Panc1 (cell line): ENCODE measurements at regions not wholly inside any gene's neighbourhood (a gene's known extent, or its start where the extent isn't known, plus 50 kb on each side); places are given as distances from the start of the nearest gene placed in this dataset.
A peak's percentile ranks its signal among the peaks of the same experiment; 100 is the strongest.

ENCODE experiments used
- ATAC-seq: fragments of 200-7000 bp; cut with Tn5 transposase; 2 replicates; pipeline ENCODE4 v1.9.1; 2020; ENCODE audit warnings: mild to moderate bottlenecking, moderate library complexity
- BruUV-seq: library from RNA; stranded (reverse); fragments of 400-500 nt; replicated peaks from 2 replicates; lab custom pipeline; 2021; lab: Mats Ljungman, UMichigan
- CTCF ChIA-PET: fragments of 300-600 bp; sonication (Branson Sonifier 250); formaldehyde crosslinking; loops from one replicate; lab custom pipeline; 2022; ENCODE audit warnings: antibody characterized with exemption; lab: Charles Lee
- POLR2A ChIA-PET: fragments of 300-600 bp; sonication (Branson Sonifier 250); formaldehyde crosslinking; loops from one replicate; lab custom pipeline; 2022; ENCODE audit warnings: antibody characterized with exemption; lab: Charles Lee
- DNase-seq: peaks from one replicate; pipeline ENCODE4 v3.0.0-alpha.2; 2010; ENCODE audit warnings: low read depth, low spot score
- H3K27ac ChIP-seq: 2 replicates; pipeline ENCODE4 v1.5.1; 2011; ENCODE audit warnings: mild to moderate bottlenecking, low read length, inconsistent platforms
- H3K27me3 ChIP-seq: fragments of 200-500 bp; sonication (Bioruptor generic); 2 replicates; pipeline ENCODE4 v1.6.0; 2014; ENCODE audit warnings: low read length, inconsistent platforms; ENCODE audit not compliant: control insufficient read depth, insufficient read depth
- H3K36me3 ChIP-seq: fragments of 200-500 bp; sonication (Bioruptor generic); 2 replicates; pipeline ENCODE4 v1.5.1; 2014; ENCODE audit warnings: inconsistent platforms, mild to moderate bottlenecking, low read length, moderate library complexity; ENCODE audit not compliant: control insufficient read depth, insufficient read depth
- H3K4me1 ChIP-seq: 2 replicates; pipeline ENCODE4 v1.5.1; 2011; ENCODE audit warnings: inconsistent platforms, mild to moderate bottlenecking, low read length, moderate library complexity; ENCODE audit not compliant: control insufficient read depth, insufficient read depth
- H3K4me3 ChIP-seq, 2 experiments: 2 replicates each; pipeline ENCODE4 v1.5.1; 2011 to 2012; ENCODE audit warnings: low read depth in 2 of 2, low read length in 2 of 2, mild to moderate bottlenecking in 2 of 2, inconsistent platforms in 1 of 2, moderate library complexity in 1 of 2
- H3K9me3 ChIP-seq: fragments of 200-500 bp; sonication (Bioruptor generic); 2 replicates; pipeline ENCODE4 v1.5.1; 2014; ENCODE audit warnings: low read depth, mild to moderate bottlenecking, inconsistent platforms, low read length, moderate library complexity; ENCODE audit not compliant: control insufficient read depth, insufficient read depth
- POLR2AphosphoS5 ChIP-seq: IDR thresholded peaks from 2 replicates; pipeline ENCODE4 v1.6.1; 2012; ENCODE audit warnings: mild to moderate bottlenecking, low read depth, low read length, moderate library complexity
- REST ChIP-seq, 2 experiments: IDR thresholded peaks; 2 replicates each; pipeline ENCODE4 v1.6.1; 2011 to 2012; ENCODE audit warnings: low read depth in 2 of 2, control low read depth in 1 of 2, low read length in 1 of 2, mild to moderate bottlenecking in 1 of 2, moderate library complexity in 1 of 2; ENCODE audit not compliant: insufficient read depth in 1 of 2
- SIN3A ChIP-seq: IDR thresholded peaks from 2 replicates; pipeline ENCODE4 v1.6.1; 2012; ENCODE audit warnings: low read depth, mild to moderate bottlenecking, low read length, moderate library complexity, borderline replicate concordance; ENCODE audit not compliant: insufficient read depth
- TCF7L2 ChIP-seq: IDR thresholded peaks from 2 replicates; pipeline ENCODE4 v1.6.1; 2011; ENCODE audit warnings: mild to moderate bottlenecking, low read depth, low read length, inconsistent platforms
- in situ Hi-C: cut with HindIII; loops from 2 replicates; pipeline ENCODE4 v1.10.0; 2016; ENCODE audit warnings: low sequenced_read_pairs, low pct_unique_long_range_greater_than_20kb
- intact Hi-C: fragments of 100-400 bp; cut with micrococcal nuclease; formaldehyde crosslinking; loops from one replicate; pipeline ENCODE4 v1.10.0; 2022; ENCODE audit not compliant: unreplicated experiment
- TF ChIP-seq, protein P1 (sequence below): fragments of 450-650 bp; IDR thresholded peaks from 2 replicates; pipeline ENCODE4 v1.5.1; 2017; ENCODE audit warnings: mild to moderate bottlenecking

- peaks cover 11% of the 10 kb centered on the region; the same call in 1 of the 2 replicates for H3K9me3 ChIP-seq
- H3K36me3 ChIP-seq = no peaks in the 10 kb centered on the region
- no peak overlapping the region; a peak in 1 of 4 replicates for H3K4me3 ChIP-seq
- ATAC-seq (peak; percentile 96), DNase-seq (no peak)
- TF ChIP-seq TCF7L2 (peak; percentile 97), REST (IDR thresholded peaks at IDR 0.05; ENCODE audit: insufficient read depth in 1 of 2, low read depth in 2 of 2, low read length in 1 of 2) (0 out of 4 replicates have a peak, but pooled peaks of 1 of the 2 experiments have one; percentile 31), POLR2AphosphoS5 (no peak; the same call in 1 of the 2 replicates)
- H3K27me3 ChIP-seq = no peaks in the 10 kb centered on the region
- POLR2A ChIA-PET = no interaction called here
- intact Hi-C loops = no loop called here
- CTCF ChIA-PET = no interaction called here
- peak overlapping the region; percentile 60 for H3K27ac ChIP-seq
- no TSS peak for BruUV-seq
- in situ Hi-C loops = no loop called here
- peaks cover 10% of the 10 kb centered on the region for H3K4me1 ChIP-seq
Measured at GRCh38 chr2:79393806-79394484, 118.9 kb upstream of the CTNNA2 start.

GRCh38 chr2:79393107-79393685 is 119.7 kb upstream of the CTNNA2 start:
- DNase-seq = no peak
- Histone ChIP-seq H3K4me3 (no peak overlapping the region), H3K9me3 (peaks cover 11% of the 10 kb centered on the region; the same call in 1 of the 2 replicates), H3K27me3 (no peaks in the 10 kb centered on the region), H3K4me1 (peaks cover 10% of the 10 kb centered on the region), H3K36me3 (no peaks in the 10 kb centered on the region), H3K27ac (peak overlapping the region; percentile 60)
- intact Hi-C loops = no loop called here
- no TSS peak for BruUV-seq
- ChIA-PET POLR2A (no interaction called here), CTCF (no interaction called here)
- TF ChIP-seq POLR2AphosphoS5 (no peak), REST (IDR thresholded peaks at IDR 0.05; ENCODE audit: insufficient read depth in 1 of 2, low read depth in 2 of 2, low read length in 1 of 2) (no peak), TCF7L2 (no peak), SIN3A (no peak)
- TF ChIP-seq, protein P1, sequence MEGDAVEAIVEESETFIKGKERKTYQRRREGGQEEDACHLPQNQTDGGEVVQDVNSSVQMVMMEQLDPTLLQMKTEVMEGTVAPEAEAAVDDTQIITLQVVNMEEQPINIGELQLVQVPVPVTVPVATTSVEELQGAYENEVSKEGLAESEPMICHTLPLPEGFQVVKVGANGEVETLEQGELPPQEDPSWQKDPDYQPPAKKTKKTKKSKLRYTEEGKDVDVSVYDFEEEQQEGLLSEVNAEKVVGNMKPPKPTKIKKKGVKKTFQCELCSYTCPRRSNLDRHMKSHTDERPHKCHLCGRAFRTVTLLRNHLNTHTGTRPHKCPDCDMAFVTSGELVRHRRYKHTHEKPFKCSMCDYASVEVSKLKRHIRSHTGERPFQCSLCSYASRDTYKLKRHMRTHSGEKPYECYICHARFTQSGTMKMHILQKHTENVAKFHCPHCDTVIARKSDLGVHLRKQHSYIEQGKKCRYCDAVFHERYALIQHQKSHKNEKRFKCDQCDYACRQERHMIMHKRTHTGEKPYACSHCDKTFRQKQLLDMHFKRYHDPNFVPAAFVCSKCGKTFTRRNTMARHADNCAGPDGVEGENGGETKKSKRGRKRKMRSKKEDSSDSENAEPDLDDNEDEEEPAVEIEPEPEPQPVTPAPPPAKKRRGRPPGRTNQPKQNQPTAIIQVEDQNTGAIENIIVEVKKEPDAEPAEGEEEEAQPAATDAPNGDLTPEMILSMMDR = no peak
- in situ Hi-C loops = no loop called here
- peak; percentile 30 for ATAC-seq
